ENCODE measurements at regions not wholly inside any gene's neighbourhood (a gene's known extent, or its start where the extent isn't known, plus 50 kb on each side); places are given as distances from the start of the nearest gene placed in this dataset.

DNA sequence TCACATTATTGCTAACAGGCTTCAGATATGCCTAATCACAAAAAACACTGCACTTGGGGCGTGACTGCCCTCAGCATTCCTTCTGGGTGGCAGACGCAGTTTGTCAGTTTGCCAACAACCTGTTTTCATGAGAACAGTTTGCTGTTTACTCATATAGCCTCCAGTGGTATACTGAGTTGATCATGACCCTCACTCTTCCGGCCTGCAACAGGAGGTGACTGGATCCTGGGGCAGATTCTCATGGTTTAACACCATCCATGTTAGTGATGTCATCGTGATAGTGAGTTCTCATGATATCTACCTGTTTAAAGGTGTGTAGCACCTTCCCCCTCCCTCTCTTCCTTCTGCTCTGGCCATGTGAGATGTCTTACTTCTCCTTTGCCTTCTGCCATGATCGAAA is 555.2 kb downstream of the PLPP3 start:
- TF ChIP-seq EZH2phosphoT487 (IDR thresholded peaks at IDR 0.05) (no peak), EZH2 (IDR thresholded peaks at IDR 0.05) (no peak)
- TF ChIP-seq, protein P1, sequence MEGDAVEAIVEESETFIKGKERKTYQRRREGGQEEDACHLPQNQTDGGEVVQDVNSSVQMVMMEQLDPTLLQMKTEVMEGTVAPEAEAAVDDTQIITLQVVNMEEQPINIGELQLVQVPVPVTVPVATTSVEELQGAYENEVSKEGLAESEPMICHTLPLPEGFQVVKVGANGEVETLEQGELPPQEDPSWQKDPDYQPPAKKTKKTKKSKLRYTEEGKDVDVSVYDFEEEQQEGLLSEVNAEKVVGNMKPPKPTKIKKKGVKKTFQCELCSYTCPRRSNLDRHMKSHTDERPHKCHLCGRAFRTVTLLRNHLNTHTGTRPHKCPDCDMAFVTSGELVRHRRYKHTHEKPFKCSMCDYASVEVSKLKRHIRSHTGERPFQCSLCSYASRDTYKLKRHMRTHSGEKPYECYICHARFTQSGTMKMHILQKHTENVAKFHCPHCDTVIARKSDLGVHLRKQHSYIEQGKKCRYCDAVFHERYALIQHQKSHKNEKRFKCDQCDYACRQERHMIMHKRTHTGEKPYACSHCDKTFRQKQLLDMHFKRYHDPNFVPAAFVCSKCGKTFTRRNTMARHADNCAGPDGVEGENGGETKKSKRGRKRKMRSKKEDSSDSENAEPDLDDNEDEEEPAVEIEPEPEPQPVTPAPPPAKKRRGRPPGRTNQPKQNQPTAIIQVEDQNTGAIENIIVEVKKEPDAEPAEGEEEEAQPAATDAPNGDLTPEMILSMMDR (IDR thresholded peaks at IDR 0.05) = no peak

All from neural progenitor cell (in vitro differentiated cells).